ENCODE measurements at regions not wholly inside any gene's neighbourhood (a gene's known extent, or its start where the extent isn't known, plus 50 kb on each side); places are given as distances from the start of the nearest gene placed in this dataset.

GRCh38 chr14:98682726-98683125, 589.3 kb downstream of the BCL11B start:
- Mint-ChIP-seq H3K4me1 (no peaks in the 10 kb centered on the region), H3K9me3 (peaks cover 4% of the 10 kb centered on the region in 2 donors), H3K36me3 (peaks cover 7% of the 10 kb centered on the region), H3K27me3 (ENCODE audit: low read depth in 2 of 2) (peaks cover 8 to 9% of the 10 kb centered on the region in 2 donors), H3K27ac (no peak overlapping the region), H3K4me3 (no peak overlapping the region)
- no peak for DNase-seq
- 92% methylated on average over 2 of the region's 2 CpGs for WGBS (ENCODE audit: insufficient coverage)
- Histone ChIP-seq H3K4me1 (ENCODE audit: control insufficient read depth, insufficient read depth, low read length) (no peaks in the 10 kb centered on the region), H3K27me3 (ENCODE audit: control insufficient read depth, insufficient read depth, low read length) (no peaks in the 10 kb centered on the region), H3K27ac (ENCODE audit: low read length) (no peak overlapping the region), H3K36me3 (ENCODE audit: control insufficient read depth, insufficient read depth, low read length) (no peaks in the 10 kb centered on the region), H3K4me3 (ENCODE audit: low read length) (no peak overlapping the region), H3K9me3 (ENCODE audit: control insufficient read depth, insufficient read depth, low read length) (no peaks in the 10 kb centered on the region)
- ATAC-seq: no peak
- no peak for TF ChIP-seq CTCF (IDR thresholded peaks at IDR 0.05)
- intact Hi-C loops (cut with micrococcal nuclease): no loop called here

- H3K36me3 ChIP-seq (ENCODE audit: control insufficient read depth, insufficient read depth, low read length): no peaks in the 10 kb centered on the region
- ATAC-seq (peak in 1 of 3 donors; percentile 37), DNase-seq (no peak)
- H3K27ac ChIP-seq (ENCODE audit: low read length): no peak overlapping the region
- Mint-ChIP-seq H3K4me1 (no peaks in the 10 kb centered on the region), H3K36me3 (no peaks in the 10 kb centered on the region), H3K27ac (no peak overlapping the region), H3K9me3 (no peaks in the 10 kb centered on the region), H3K27me3 (ENCODE audit: low read depth in 2 of 2) (peaks cover 0 to 5% of the 10 kb centered on the region in 2 donors), H3K4me3 (no peak overlapping the region)
- no peak for TF ChIP-seq CTCF (IDR thresholded peaks at IDR 0.05)
- WGBS (ENCODE audit: insufficient coverage): 92% methylated on average over 4 of the region's 4 CpGs
- H3K27me3 ChIP-seq (ENCODE audit: control insufficient read depth, insufficient read depth, low read length): no peaks in the 10 kb centered on the region
- H3K4me1 ChIP-seq (ENCODE audit: control insufficient read depth, insufficient read depth, low read length): no peaks in the 10 kb centered on the region
- H3K4me3 ChIP-seq (ENCODE audit: low read length): no peak overlapping the region
- intact Hi-C loops (cut with micrococcal nuclease): no loop called here
- no peaks in the 10 kb centered on the region for H3K9me3 ChIP-seq (ENCODE audit: control insufficient read depth, insufficient read depth, low read length)
Measured at GRCh38 chr14:98684468-98684867, 587.5 kb downstream of the BCL11B start.

- WGBS (ENCODE audit: insufficient coverage): 87% methylated on average over 6 of the region's 6 CpGs
- Histone ChIP-seq H3K9me3 (ENCODE audit: control insufficient read depth, insufficient read depth, low read length) (no peaks in the 10 kb centered on the region), H3K36me3 (ENCODE audit: control insufficient read depth, insufficient read depth, low read length) (no peaks in the 10 kb centered on the region), H3K4me1 (ENCODE audit: control insufficient read depth, insufficient read depth, low read length) (no peaks in the 10 kb centered on the region), H3K4me3 (ENCODE audit: low read length) (no peak overlapping the region), H3K27me3 (ENCODE audit: control insufficient read depth, insufficient read depth, low read length) (no peaks in the 10 kb centered on the region), H3K27ac (ENCODE audit: low read length) (no peak overlapping the region)
- peaks cover 0 to 3% of the 10 kb centered on the region in 2 donors for H3K27me3 Mint-ChIP-seq (ENCODE audit: low read depth in 2 of 2)
- H3K9me3 Mint-ChIP-seq: no peaks in the 10 kb centered on the region
- no peak for TF ChIP-seq CTCF (IDR thresholded peaks at IDR 0.05)
- no peaks in the 10 kb centered on the region for H3K36me3 Mint-ChIP-seq
- intact Hi-C loops (cut with micrococcal nuclease): no loop called here
- ATAC-seq (no peak), DNase-seq (no peak)
- no peak overlapping the region for H3K27ac Mint-ChIP-seq
- H3K4me1 Mint-ChIP-seq: no peaks in the 10 kb centered on the region
- no peak overlapping the region for H3K4me3 Mint-ChIP-seq
Measured at GRCh38 chr14:98685725-98686124, 586.3 kb downstream of the BCL11B start.

- Mint-ChIP-seq H3K36me3 (no peaks in the 10 kb centered on the region), H3K27me3 (ENCODE audit: low read depth in 2 of 2) (peaks cover 0 to 3% of the 10 kb centered on the region in 2 donors), H3K9me3 (no peaks in the 10 kb centered on the region), H3K4me1 (no peaks in the 10 kb centered on the region), H3K27ac (no peak overlapping the region), H3K4me3 (no peak overlapping the region)
- Histone ChIP-seq H3K27ac (ENCODE audit: low read length) (no peak overlapping the region), H3K4me1 (ENCODE audit: control insufficient read depth, insufficient read depth, low read length) (no peaks in the 10 kb centered on the region), H3K36me3 (ENCODE audit: control insufficient read depth, insufficient read depth, low read length) (no peaks in the 10 kb centered on the region), H3K9me3 (ENCODE audit: control insufficient read depth, insufficient read depth, low read length) (no peaks in the 10 kb centered on the region), H3K27me3 (ENCODE audit: control insufficient read depth, insufficient read depth, low read length) (no peaks in the 10 kb centered on the region), H3K4me3 (ENCODE audit: low read length) (no peak overlapping the region)
- intact Hi-C loops (cut with micrococcal nuclease): no loop called here
- no peak for DNase-seq
- ATAC-seq: no peak
- 98% methylated on average over 3 of the region's 3 CpGs for WGBS (ENCODE audit: insufficient coverage)
- no peak for TF ChIP-seq CTCF (IDR thresholded peaks at IDR 0.05)
Measured at GRCh38 chr14:98688446-98688845, 583.6 kb downstream of the BCL11B start.
